ENCODE measurements at regions not wholly inside any gene's neighbourhood (a gene's known extent, or its start where the extent isn't known, plus 50 kb on each side); places are given as distances from the start of the nearest gene placed in this dataset.
"Not testable (repeated sequence)": the region's sequence is repeated elsewhere in the genome, so short reads cannot be mapped to it uniquely, and the experiment has no call there.

- H3K4me3 Mint-ChIP-seq, result not testable (repeated sequence)
- Mint-ChIP-seq H3K9me3 (peaks cover 26% of the 10 kb centered on the region), H3K27me3 (peaks cover 55% of the 10 kb centered on the region)
Measured at GRCh38 chr1:117716030-117716429, 110.2 kb downstream of the TENT5C start.

GRCh38 chr1:117717980-117718379 lies 112.1 kb downstream of the TENT5C start:
- peaks cover 64% of the 10 kb centered on the region for H3K27me3 Mint-ChIP-seq
- peaks cover 12% of the 10 kb centered on the region for H3K36me3 Mint-ChIP-seq
- CTCF ChIA-PET, DNase-seq, H3K4me3 Mint-ChIP-seq, H3K27ac Mint-ChIP-seq: not testable (repeated sequence)
- peaks cover 33% of the 10 kb centered on the region for H3K9me3 Mint-ChIP-seq
- peaks cover 16% of the 10 kb centered on the region for H3K4me1 Mint-ChIP-seq

More at GRCh38 chr1:117716030-117716429, 110.2 kb downstream of the TENT5C start:
- Mint-ChIP-seq H3K36me3 (peaks cover 12% of the 10 kb centered on the region), H3K4me1 (peaks cover 16% of the 10 kb centered on the region)
- DNase-seq, CTCF ChIA-PET, H3K27ac Mint-ChIP-seq: not testable (repeated sequence)

GRCh38 chr1:117718596-117718995 lies 112.7 kb downstream of the TENT5C start:
- H3K4me3 Mint-ChIP-seq, H3K27ac Mint-ChIP-seq, CTCF ChIA-PET, DNase-seq: not testable (repeated sequence)
- Mint-ChIP-seq H3K9me3 (peaks cover 33% of the 10 kb centered on the region), H3K36me3 (peaks cover 12% of the 10 kb centered on the region), H3K4me1 (peaks cover 16% of the 10 kb centered on the region), H3K27me3 (peaks cover 61% of the 10 kb centered on the region)

GRCh38 chr1:117719004-117719403 lies 113.2 kb downstream of the TENT5C start:
- Mint-ChIP-seq H3K9me3 (peaks cover 33% of the 10 kb centered on the region), H3K27me3 (peaks cover 61% of the 10 kb centered on the region), H3K36me3 (peaks cover 12% of the 10 kb centered on the region), H3K27ac (no peak overlapping the region), H3K4me1 (peaks cover 16% of the 10 kb centered on the region), H3K4me3 (no peak overlapping the region)
- peak; percentile 46 for DNase-seq
- CTCF ChIA-PET, result no interaction called here

GRCh38 chr1:117732065-117732797 lies 126.4 kb downstream of the TENT5C start:
- H3K4me3 Mint-ChIP-seq, result no peak overlapping the region
- peaks cover 17% of the 10 kb centered on the region for H3K27me3 Mint-ChIP-seq
- no peak overlapping the region for H3K27ac Mint-ChIP-seq
- CTCF ChIA-PET, result interaction anchor here (2.2 kb wide), 1 partner anchor 23 kb away, joined by 8 read pairs; no protein-coding TSS in a partner anchor
- H3K36me3 Mint-ChIP-seq, result peaks cover 10% of the 10 kb centered on the region
- no peak for DNase-seq
- H3K9me3 Mint-ChIP-seq, result peaks cover 22% of the 10 kb centered on the region
- H3K4me1 Mint-ChIP-seq, result peaks cover 23% of the 10 kb centered on the region

- Mint-ChIP-seq H3K4me3 (no peak overlapping the region), H3K4me1 (peaks cover 20% of the 10 kb centered on the region), H3K27me3 (peaks cover 10% of the 10 kb centered on the region), H3K36me3 (peaks cover 4% of the 10 kb centered on the region), H3K27ac (no peak overlapping the region), H3K9me3 (peaks cover 15% of the 10 kb centered on the region)
- CTCF ChIA-PET, result interaction anchor here (2.2 kb wide), 1 partner anchor 22 kb away, joined by 8 read pairs; no protein-coding TSS in a partner anchor
- DNase-seq, result no peak
Measured at GRCh38 chr1:117732956-117733355, 127.1 kb downstream of the TENT5C start.

- peak overlapping the region; percentile 58 for H3K27ac Mint-ChIP-seq
- no peak for DNase-seq
- H3K4me3 Mint-ChIP-seq, result no peak overlapping the region
- peaks cover 15% of the 10 kb centered on the region for H3K4me1 Mint-ChIP-seq
- CTCF ChIA-PET, result interaction anchor here (0.5 to 1.9 kb wide), 3 partner anchors 19 to 194 kb away, joined by 3 to 5 read pairs (median 4); no protein-coding TSS in a partner anchor
- H3K36me3 Mint-ChIP-seq, result peaks cover under 1% of the 10 kb centered on the region
- H3K9me3 Mint-ChIP-seq, result peaks cover 1% of the 10 kb centered on the region
- H3K27me3 Mint-ChIP-seq, result peaks cover 2% of the 10 kb centered on the region
Measured at GRCh38 chr1:117734403-117734802, 128.6 kb downstream of the TENT5C start.

- no peaks in the 10 kb centered on the region for H3K9me3 Mint-ChIP-seq
- peaks cover 14% of the 10 kb centered on the region for H3K4me1 Mint-ChIP-seq
- peak overlapping the region; percentile 85 for H3K27ac Mint-ChIP-seq
- peak; percentile 66 for DNase-seq
- CTCF ChIA-PET, result interaction anchor here (0.5 to 1.9 kb wide), 4 partner anchors 18 to 200 kb away, joined by 3 to 5 read pairs (median 4); no protein-coding TSS in a partner anchor
- no peaks in the 10 kb centered on the region for H3K36me3 Mint-ChIP-seq
- H3K27me3 Mint-ChIP-seq, result peaks cover 2% of the 10 kb centered on the region
- H3K4me3 Mint-ChIP-seq, result peak overlapping the region; percentile 76
Measured at GRCh38 chr1:117735045-117735992, 129.5 kb downstream of the TENT5C start.

- Mint-ChIP-seq H3K27ac (no peak overlapping the region), H3K4me3 (no peak overlapping the region), H3K9me3 (no peaks in the 10 kb centered on the region), H3K27me3 (peaks cover 9% of the 10 kb centered on the region), H3K36me3 (no peaks in the 10 kb centered on the region), H3K4me1 (peaks cover 9% of the 10 kb centered on the region)
- CTCF ChIA-PET, result interaction anchor here (1.0 to 2.3 kb wide), 2 partner anchors 14 to 19 kb away, joined by 3 to 10 read pairs; no protein-coding TSS in a partner anchor
- no peak for DNase-seq
Measured at GRCh38 chr1:117739504-117739903, 133.7 kb downstream of the TENT5C start.

GRCh38 chr1:117740496-117740895 lies 134.6 kb downstream of the TENT5C start:
- H3K27ac Mint-ChIP-seq, result no peak overlapping the region
- no peak overlapping the region for H3K4me3 Mint-ChIP-seq
- CTCF ChIA-PET, result interaction anchor here (0.6 to 4.7 kb wide), 7 partner anchors 12 to 205 kb away, joined by 3 to 22 read pairs (median 3); no protein-coding TSS in a partner anchor
- no peak for DNase-seq
- H3K36me3 Mint-ChIP-seq, result no peaks in the 10 kb centered on the region
- peaks cover 1% of the 10 kb centered on the region for H3K4me1 Mint-ChIP-seq
- H3K9me3 Mint-ChIP-seq, result no peaks in the 10 kb centered on the region
- H3K27me3 Mint-ChIP-seq, result peaks cover 9% of the 10 kb centered on the region

GRCh38 chr1:117746565-117746964 lies 140.7 kb downstream of the TENT5C start:
- not testable (repeated sequence) for H3K4me3 Mint-ChIP-seq, H3K36me3 Mint-ChIP-seq, H3K27ac Mint-ChIP-seq, H3K9me3 Mint-ChIP-seq, H3K4me1 Mint-ChIP-seq, DNase-seq
- H3K27me3 Mint-ChIP-seq, result peaks cover 39% of the 10 kb centered on the region
- CTCF ChIA-PET, result interaction anchor here (0.7 to 1.4 kb wide), 2 partner anchors 11 to 222 kb away, joined by 3 read pairs; no protein-coding TSS in a partner anchor

GRCh38 chr1:117747605-117748004 lies 141.8 kb downstream of the TENT5C start:
- CTCF ChIA-PET, result interaction anchor here (1.4 kb wide), 1 partner anchor 10 kb away, joined by 3 read pairs; no protein-coding TSS in a partner anchor
- no peak for DNase-seq
- H3K36me3 Mint-ChIP-seq, result no peaks in the 10 kb centered on the region
- H3K27me3 Mint-ChIP-seq, result peaks cover 42% of the 10 kb centered on the region
- no peak overlapping the region for H3K4me3 Mint-ChIP-seq
- H3K9me3 Mint-ChIP-seq, result peaks cover 2% of the 10 kb centered on the region
- no peak overlapping the region for H3K27ac Mint-ChIP-seq
- no peaks in the 10 kb centered on the region for H3K4me1 Mint-ChIP-seq

GRCh38 chr1:117751321-117751720 lies 145.5 kb downstream of the TENT5C start:
- H3K36me3 Mint-ChIP-seq, result no peaks in the 10 kb centered on the region
- H3K27me3 Mint-ChIP-seq, result peaks cover 53% of the 10 kb centered on the region
- H3K4me3 Mint-ChIP-seq, result no peak overlapping the region
- CTCF ChIA-PET, result interaction anchor here (11.8 kb wide), 1 partner anchor 214 kb away, joined by 260 read pairs; no protein-coding TSS in a partner anchor
- peaks cover 2% of the 10 kb centered on the region for H3K9me3 Mint-ChIP-seq
- no peak overlapping the region for H3K27ac Mint-ChIP-seq
- H3K4me1 Mint-ChIP-seq, result peaks cover 3% of the 10 kb centered on the region
- DNase-seq, result no peak

- peaks cover 3% of the 10 kb centered on the region for H3K4me1 Mint-ChIP-seq
Measured at GRCh38 chr1:117752661-117753060, 146.8 kb downstream of the TENT5C start.

More at GRCh38 chr1:117752661-117753060, 146.8 kb downstream of the TENT5C start:
- H3K4me3 Mint-ChIP-seq, result no peak overlapping the region
- no peaks in the 10 kb centered on the region for H3K36me3 Mint-ChIP-seq
- CTCF ChIA-PET, result interaction anchor here (0.6 to 11.8 kb wide), 8 partner anchors 9 to 239 kb away, joined by 3 to 260 read pairs (median 6); no protein-coding TSS in a partner anchor
- H3K9me3 Mint-ChIP-seq, result peaks cover 2% of the 10 kb centered on the region
- peaks cover 50% of the 10 kb centered on the region for H3K27me3 Mint-ChIP-seq
- H3K27ac Mint-ChIP-seq, result no peak overlapping the region
- DNase-seq, result no peak
